ENCODE measurements at regions not wholly inside any gene's neighbourhood (a gene's known extent, or its start where the extent isn't known, plus 50 kb on each side); places are given as distances from the start of the nearest gene placed in this dataset.

DNA sequence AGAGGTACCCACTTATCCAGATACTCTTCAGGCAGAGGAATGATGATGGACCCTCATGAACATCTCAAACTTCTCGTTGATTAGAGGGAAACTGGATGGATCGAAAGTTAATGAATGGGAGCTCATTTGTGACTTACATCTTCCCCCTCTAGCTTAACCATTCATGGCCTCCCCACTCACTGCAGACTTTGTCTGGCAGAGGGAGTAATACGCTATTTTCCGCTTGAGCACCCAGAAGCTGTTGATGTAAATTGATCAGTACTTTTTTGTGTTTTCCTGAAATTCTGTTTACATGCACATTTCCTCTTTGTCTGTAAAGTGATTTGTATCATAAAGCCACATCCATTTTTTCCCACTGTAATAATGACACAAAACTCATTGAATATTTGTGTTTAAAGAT is 239.1 kb upstream of the RBFOX1 start:
- DNase-seq (ENCODE audit: low spot score): no peak

GRCh38 chr16:7090628-7091115 is 242.0 kb upstream of the RBFOX1 start:
- no peak for DNase-seq (ENCODE audit: low spot score)

DNA sequence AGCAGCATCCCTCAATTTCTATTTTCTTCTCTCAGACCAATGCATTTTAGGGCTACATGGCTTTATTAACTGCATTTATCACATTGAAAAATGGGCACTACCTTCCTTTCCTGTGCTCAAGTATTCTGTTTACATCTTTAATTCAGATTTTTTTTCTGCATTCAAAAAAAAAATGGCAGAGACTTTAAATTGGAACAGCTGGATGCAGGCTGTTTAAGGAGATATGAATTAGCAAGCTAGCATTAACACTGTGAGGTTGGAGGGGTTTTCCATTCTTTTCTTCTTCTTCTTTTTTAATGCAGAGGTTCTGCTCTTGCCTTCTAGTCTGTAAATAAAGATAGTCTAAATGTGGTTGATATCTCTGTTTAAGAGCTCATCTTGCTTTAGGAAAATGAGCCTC is 242.9 kb upstream of the RBFOX1 start:
- no peak for DNase-seq (ENCODE audit: low spot score)

DNA sequence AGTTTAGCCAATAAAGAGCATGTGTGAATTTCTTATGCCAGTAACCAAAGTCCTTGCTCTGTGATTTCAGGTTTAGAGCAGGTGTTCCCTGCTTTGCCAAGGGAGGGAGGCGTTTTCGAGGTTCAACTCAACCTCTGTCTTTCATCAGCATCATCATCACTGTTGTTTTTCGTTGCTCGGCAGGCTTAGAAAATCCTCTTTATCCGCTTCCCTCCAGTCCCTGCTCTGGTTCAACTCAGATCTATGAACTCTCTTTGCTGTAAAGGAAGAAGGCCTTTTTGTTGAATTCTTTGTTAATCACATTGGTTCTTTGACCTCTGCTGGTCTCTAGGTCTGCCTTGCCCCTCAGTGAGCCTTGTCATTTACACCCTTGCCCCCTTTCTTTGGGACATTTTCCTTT is 243.9 kb upstream of the RBFOX1 start:
- no peak for DNase-seq (ENCODE audit: low spot score)

- no peak for DNase-seq (ENCODE audit: low spot score)
These were observed 245.6 kb upstream of the RBFOX1 start for GRCh38 chr16:7086822-7087616.

GRCh38 chr16:7085776-7086175 is 246.9 kb upstream of the RBFOX1 start:
- DNase-seq (ENCODE audit: low spot score): no peak

DNA sequence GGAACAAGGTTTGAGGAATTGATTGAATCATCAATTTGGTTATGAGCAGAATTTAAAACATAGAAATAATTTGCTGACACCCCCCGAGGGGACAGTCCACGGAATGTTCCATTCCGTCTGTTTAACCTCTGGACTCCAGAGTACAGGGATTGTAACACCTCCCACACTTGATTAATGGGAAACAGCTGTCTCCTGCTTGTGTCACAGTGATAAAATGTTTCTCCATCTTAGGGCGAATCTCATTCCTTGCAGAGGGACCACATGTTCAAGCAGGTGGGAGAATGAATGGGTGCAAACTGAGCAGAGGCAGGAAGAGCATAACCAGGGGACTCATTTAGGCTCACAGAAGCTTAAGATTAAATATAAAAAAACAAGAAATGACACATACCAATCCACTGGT is 249.5 kb upstream of the RBFOX1 start:
- DNase-seq (ENCODE audit: low spot score): no peak

DNA sequence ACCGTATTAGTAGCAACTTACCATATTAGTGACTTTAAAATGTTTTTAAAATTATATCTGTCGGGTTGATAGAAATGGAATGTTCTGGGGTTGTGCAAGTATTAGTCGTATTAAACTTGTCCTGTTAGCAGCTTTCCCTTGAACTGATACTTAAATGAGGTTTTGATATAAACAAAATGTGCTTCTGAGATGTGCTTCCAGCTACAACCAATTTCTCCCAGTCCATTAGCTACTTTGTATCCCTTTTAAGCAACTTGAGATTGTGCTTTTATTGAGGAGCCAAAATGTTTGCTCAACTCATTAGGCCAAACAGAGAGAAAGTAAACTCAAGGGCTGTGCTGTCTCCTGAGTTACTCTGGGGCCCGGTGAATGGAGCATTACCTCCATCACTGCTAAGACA is 255.0 kb upstream of the RBFOX1 start:
- DNase-seq (ENCODE audit: low spot score): no peak

GRCh38 chr16:7074715-7075114 is 257.9 kb upstream of the RBFOX1 start:
- no peak for DNase-seq (ENCODE audit: low spot score)

- no peak for DNase-seq (ENCODE audit: low spot score)
These were observed 275.2 kb upstream of the RBFOX1 start for GRCh38 chr16:7057458-7057857.

- no peak for DNase-seq (ENCODE audit: low spot score)
These were observed 277.2 kb upstream of the RBFOX1 start for GRCh38 chr16:7055443-7055842.

- no peak for DNase-seq (ENCODE audit: low spot score)
These were observed 280.9 kb upstream of the RBFOX1 start for GRCh38 chr16:7051591-7052349.

- DNase-seq (ENCODE audit: low spot score): no peak
These were observed 288.3 kb upstream of the RBFOX1 start for GRCh38 chr16:7044331-7044730.

DNA sequence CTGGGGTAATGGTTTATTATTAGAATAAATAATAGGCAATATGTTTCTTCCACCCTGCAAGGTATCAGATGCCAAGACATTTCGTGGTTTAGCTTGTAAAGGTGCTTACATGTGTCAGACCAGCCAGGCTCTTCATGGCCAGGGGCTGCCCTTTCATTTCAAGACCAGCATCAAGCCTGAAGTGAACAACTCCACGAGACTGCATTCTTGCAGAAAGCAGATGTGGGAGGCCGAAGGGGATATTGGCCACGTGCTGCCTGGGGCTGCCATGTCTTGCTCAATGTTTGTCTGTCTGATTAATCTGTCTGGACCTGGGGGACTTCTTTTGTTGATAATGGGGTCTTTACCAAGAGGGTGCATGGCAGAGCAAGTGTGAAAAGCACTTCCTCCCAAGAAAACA is 294.2 kb upstream of the RBFOX1 start:
- no peak for DNase-seq (ENCODE audit: low spot score)

GRCh38 chr16:7037495-7037894 is 295.1 kb upstream of the RBFOX1 start:
- DNase-seq (ENCODE audit: low spot score): no peak

- DNase-seq (ENCODE audit: low spot score): no peak
These were observed 301.6 kb upstream of the RBFOX1 start for GRCh38 chr16:7031031-7031430.

DNA sequence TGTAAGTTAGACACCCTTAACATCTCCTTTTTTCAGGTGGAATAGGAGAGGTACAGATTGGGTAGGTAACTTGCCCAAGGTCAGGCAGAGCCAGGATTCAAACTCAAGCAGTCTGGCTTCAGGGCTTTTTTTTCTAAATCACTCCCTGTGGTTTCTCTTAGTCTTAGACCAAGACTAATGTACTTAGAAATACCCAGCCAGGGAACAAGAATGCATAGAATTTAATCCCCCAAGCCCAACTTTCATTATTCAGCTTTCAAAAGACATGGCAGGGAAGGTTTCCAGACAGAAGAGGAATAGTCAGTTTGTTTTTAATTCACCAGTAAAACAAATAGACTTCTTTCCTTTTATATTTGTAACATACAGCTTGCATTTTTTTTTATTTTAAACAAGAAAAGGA is 305.2 kb upstream of the RBFOX1 start:
- DNase-seq (ENCODE audit: low spot score): no peak

- DNase-seq (ENCODE audit: low spot score): no peak
These were observed 306.0 kb upstream of the RBFOX1 start for GRCh38 chr16:7026639-7027038.

- DNase-seq (ENCODE audit: low spot score): peak; percentile 6
These were observed 306.9 kb upstream of the RBFOX1 start for GRCh38 chr16:7025616-7026190.

- no peak for DNase-seq (ENCODE audit: low spot score)
These were observed 310.9 kb upstream of the RBFOX1 start for GRCh38 chr16:7021653-7022275.

- no peak for DNase-seq (ENCODE audit: low spot score)
These were observed 315.5 kb upstream of the RBFOX1 start for GRCh38 chr16:7017006-7017662.

DNA sequence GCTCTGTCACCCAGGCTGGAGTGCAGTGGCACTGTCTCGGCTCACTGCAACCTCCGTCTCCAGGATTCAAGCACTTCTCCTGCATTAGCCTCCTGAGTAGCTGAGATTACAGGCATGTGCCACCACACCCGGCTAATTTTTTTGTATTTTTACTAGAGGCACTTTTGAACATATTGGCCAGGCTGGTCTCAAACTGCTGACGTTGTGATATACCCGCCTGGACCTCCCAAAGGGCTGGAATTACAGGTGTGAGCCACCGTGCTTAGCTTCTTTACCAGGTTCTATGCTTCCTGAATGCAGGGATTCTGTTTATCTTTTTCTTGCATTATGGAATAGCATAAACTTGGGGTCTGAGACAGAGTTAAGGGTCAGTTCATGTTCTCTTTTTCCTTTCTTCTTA is 317.9 kb upstream of the RBFOX1 start:
- DNase-seq (ENCODE audit: low spot score): no peak
